K562 (cell line): ENCODE measurements at regions not wholly inside any gene's neighbourhood (a gene's known extent, or its start where the extent isn't known, plus 50 kb on each side); places are given as distances from the start of the nearest gene placed in this dataset.

Source experiments
- BHLHE40 ChIP-seq: IDR thresholded peaks from 2 replicates; pipeline ENCODE4 v1.6.1; 2011; ENCODE audit warnings: low read length, improper control_type of control experiment
- CAMTA2 ChIP-seq: fragments of 250-450 bp; sonication (Bioruptor Pico); conservative IDR thresholded peaks from 2 replicates; pipeline ENCODE4 v1.5.1; 2022
- DMBX1 ChIP-seq: fragments of 250-450 bp; sonication (Bioruptor Pico); IDR thresholded peaks from 2 replicates; pipeline ENCODE4 v1.8.0; 2022; ENCODE audit warnings: inconsistent platforms, mild to moderate bottlenecking, moderate library complexity, borderline replicate concordance
- E2F5 ChIP-seq: sonication (generic); formaldehyde crosslinking; IDR thresholded peaks from 2 replicates; pipeline ENCODE4 v1.8.0; 2022; ENCODE audit warnings: mild to moderate bottlenecking, missing genetic modification reagents
- HMG20B ChIP-seq: fragments of 250-450 bp; sonication (Bioruptor Pico); IDR thresholded peaks from 2 replicates; pipeline ENCODE4 v1.5.0; 2021; ENCODE audit warnings: mild to moderate bottlenecking
- HMGXB4 ChIP-seq: sonication (generic); formaldehyde crosslinking; IDR thresholded peaks from 2 replicates; pipeline ENCODE4 v1.8.1; 2023; ENCODE audit warnings: mild to moderate bottlenecking, missing genetic modification reagents
- ILF3 ChIP-seq: fragments of 450-650 bp; IDR thresholded peaks from 2 replicates; pipeline ENCODE4 v1.6.1; 2018; ENCODE audit warnings: antibody characterized with exemption, mild to moderate bottlenecking, moderate library complexity, borderline replicate concordance
- KHSRP ChIP-seq: fragments of 450-650 bp; IDR thresholded peaks from 2 replicates; pipeline ENCODE4 v1.6.1; 2017
- POLR2A ChIP-seq: fragments of 450-650 bp; conservative IDR thresholded peaks from 2 replicates; pipeline ENCODE4 v1.6.1; 2016
- PTBP1 ChIP-seq: fragments of 200-400 bp; formaldehyde crosslinking; IDR thresholded peaks from 2 replicates; pipeline ENCODE4 v1.6.1; 2017; ENCODE audit warnings: low read depth, low read length
- RCOR1 ChIP-seq, 2 experiments: IDR thresholded peaks; 2 replicates each; pipeline ENCODE4 v1.6.1; 2012; ENCODE audit warnings: low read depth in 2 of 2, low read length in 2 of 2, borderline replicate concordance in 1 of 2, improper control_type of control experiment in 1 of 2
- SLC30A9 ChIP-seq: fragments of 250-450 bp; sonication (Bioruptor Pico); IDR thresholded peaks from 2 replicates; pipeline ENCODE4 v1.8.0; 2022; ENCODE audit warnings: mild to moderate bottlenecking, moderate library complexity
- SRSF9 ChIP-seq: fragments of 200-400 bp; formaldehyde crosslinking; IDR thresholded peaks from 2 replicates; pipeline ENCODE4 v1.6.1; 2017; ENCODE audit warnings: low read depth, low read length, borderline replicate concordance
- U2AF2 ChIP-seq: fragments of 200-400 bp; formaldehyde crosslinking; optimal IDR thresholded peaks from 2 replicates; pipeline ENCODE3; 2017; ENCODE audit warnings: low read depth, mild to moderate bottlenecking, low read length
- USF2 ChIP-seq: sonication (generic); formaldehyde crosslinking; IDR thresholded peaks from 2 replicates; pipeline ENCODE4 v1.5.0; 2020; ENCODE audit warnings: missing genetic modification reagents
- ZEB2 ChIP-seq: fragments of 450-650 bp; IDR thresholded peaks from 2 replicates; pipeline ENCODE4 v1.6.1; 2016
- ZHX1 ChIP-seq: fragments of 150-350 bp; conservative IDR thresholded peaks from 2 replicates; pipeline ENCODE4 v1.6.1; 2014; ENCODE audit warnings: low read length
- ZNF589 ChIP-seq: fragments of 200-800 bp; sonication (Bioruptor generic); IDR thresholded peaks from 2 replicates; pipeline ENCODE4 v1.6.1; 2016; ENCODE audit warnings: low read depth, missing genetic modification characterization, missing compliant biosample characterization
- ZNF592 ChIP-seq: fragments of 450-650 bp; IDR thresholded peaks from 2 replicates; pipeline ENCODE4 v1.6.1; 2017; ENCODE audit warnings: antibody characterized with exemption, mild to moderate bottlenecking
- ZNF707 ChIP-seq: fragments of 250-450 bp; sonication (Bioruptor Pico); conservative IDR thresholded peaks from 2 replicates; pipeline ENCODE4 v1.8.0; 2022; ENCODE audit warnings: inconsistent platforms, mild to moderate bottlenecking, moderate library complexity

GRCh38 chr15:79595995-79596622 is 164.0 kb downstream of the MINAR1 start (continued):
- TF ChIP-seq E2F5 (CRISPR knock-in tag) (no peak), CAMTA2 (no peak), ZNF707 (CRISPR knock-in tag) (no peak), SRSF9 (no peak), SLC30A9 (CRISPR knock-in tag) (no peak), ZNF592 (0 out of 2 replicates have a peak, but pooled peaks have one; percentile 17), DMBX1 (CRISPR knock-in tag) (no peak), HMG20B (CRISPR knock-in tag) (no peak), ZNF589 (CRISPR knock-in tag) (no peak), BHLHE40 (peak; percentile 33; the same call in 1 of the 2 replicates), RCOR1 (IDR thresholded peaks at IDR 0.05; ENCODE audit: borderline replicate concordance in 1 of 2, low read depth in 2 of 2, low read length in 2 of 2) (peak in 1 of 2 experiments; percentile 69; a peak in 1 of 4 replicates), ZEB2 (no peak), PTBP1 (no peak), KHSRP (no peak), ILF3 (no peak), POLR2A (no peak), U2AF2 (no peak), ZHX1 (no peak), HMGXB4 (no peak), USF2 (peak; percentile 75)
